Upper lobe of left lung (tissue), 4 donors: ENCODE measurements at regions not wholly inside any gene's neighbourhood (a gene's known extent, or its start where the extent isn't known, plus 50 kb on each side); places are given as distances from the start of the nearest gene placed in this dataset.

Experiments used
- EP300 ChIP-seq, 4 donors: sonication (generic); formaldehyde crosslinking; IDR thresholded peaks; one replicate each; pipeline ENCODE4 v1.5.1; 2017; ENCODE audit warnings: antibody characterized with exemption in 4 of 4, control low read depth in 2 of 4
- POLR2A ChIP-seq, 4 donors: fragments of 450-650 bp; IDR thresholded peaks; one replicate each; pipeline ENCODE4 v1.5.1; 2016 to 2017; ENCODE audit warnings: antibody characterized with exemption in 4 of 4, mild to moderate bottlenecking in 2 of 4
- POLR2AphosphoS5 ChIP-seq, 2 donors: sonication (generic); formaldehyde crosslinking; IDR thresholded peaks; one replicate each; pipeline ENCODE4 v1.5.1; 2017; ENCODE audit warnings: antibody characterized with exemption in 2 of 2
- TF ChIP-seq, protein P1 (sequence below), 6 experiments: fragments of 450-650 bp in 4 of 6; fragments of 200-600 bp in 2 of 6; sonication (generic) in 2 of 6; IDR thresholded peaks; one replicate each; pipeline ENCODE4 v1.5.1; 2016 to 2019; ENCODE audit warnings: antibody characterized with exemption in 6 of 6

GRCh38 chr2:12035029-12035720, 288.7 kb downstream of the LPIN1 start:
- TF ChIP-seq, protein P1, sequence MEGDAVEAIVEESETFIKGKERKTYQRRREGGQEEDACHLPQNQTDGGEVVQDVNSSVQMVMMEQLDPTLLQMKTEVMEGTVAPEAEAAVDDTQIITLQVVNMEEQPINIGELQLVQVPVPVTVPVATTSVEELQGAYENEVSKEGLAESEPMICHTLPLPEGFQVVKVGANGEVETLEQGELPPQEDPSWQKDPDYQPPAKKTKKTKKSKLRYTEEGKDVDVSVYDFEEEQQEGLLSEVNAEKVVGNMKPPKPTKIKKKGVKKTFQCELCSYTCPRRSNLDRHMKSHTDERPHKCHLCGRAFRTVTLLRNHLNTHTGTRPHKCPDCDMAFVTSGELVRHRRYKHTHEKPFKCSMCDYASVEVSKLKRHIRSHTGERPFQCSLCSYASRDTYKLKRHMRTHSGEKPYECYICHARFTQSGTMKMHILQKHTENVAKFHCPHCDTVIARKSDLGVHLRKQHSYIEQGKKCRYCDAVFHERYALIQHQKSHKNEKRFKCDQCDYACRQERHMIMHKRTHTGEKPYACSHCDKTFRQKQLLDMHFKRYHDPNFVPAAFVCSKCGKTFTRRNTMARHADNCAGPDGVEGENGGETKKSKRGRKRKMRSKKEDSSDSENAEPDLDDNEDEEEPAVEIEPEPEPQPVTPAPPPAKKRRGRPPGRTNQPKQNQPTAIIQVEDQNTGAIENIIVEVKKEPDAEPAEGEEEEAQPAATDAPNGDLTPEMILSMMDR (IDR thresholded peaks at IDR 0.05), result no peak
- TF ChIP-seq POLR2A (IDR thresholded peaks at IDR 0.05) (no peak), EP300 (IDR thresholded peaks at IDR 0.05) (no peak), POLR2AphosphoS5 (IDR thresholded peaks at IDR 0.05) (no peak)
